ENCODE measurements at regions not wholly inside any gene's neighbourhood (a gene's known extent, or its start where the extent isn't known, plus 50 kb on each side); places are given as distances from the start of the nearest gene placed in this dataset.

GRCh38 chr14:71698673-71699072 is 233.6 kb upstream of the RGS6 start:
- H3K4me1 Mint-ChIP-seq (ENCODE audit: low read depth), result peaks cover 3% of the 10 kb centered on the region

DNA sequence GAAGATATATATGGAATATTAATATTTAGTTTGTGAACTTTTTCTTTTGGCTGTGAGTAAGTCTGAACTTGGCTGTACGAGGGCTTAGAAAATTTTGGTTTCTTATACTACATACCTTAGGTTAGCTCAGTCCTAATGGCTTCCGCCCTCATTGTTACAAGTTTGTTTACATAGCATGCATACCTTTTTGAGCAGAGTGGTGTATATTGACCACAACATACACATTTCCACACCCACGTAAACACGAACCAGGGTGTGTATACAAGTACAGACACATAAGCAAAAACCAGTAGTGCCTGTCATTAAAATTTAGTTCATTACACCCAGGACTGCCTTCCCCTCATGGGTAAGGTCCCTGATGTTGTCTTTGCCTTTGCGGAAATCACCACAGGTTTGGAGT is 230.2 kb upstream of the RGS6 start:
- Mint-ChIP-seq H3K36me3 (ENCODE audit: low read depth) (peaks cover 30% of the 10 kb centered on the region), H3K4me3 (no peak overlapping the region), H3K9me3 (no peaks in the 10 kb centered on the region), H3K27me3 (ENCODE audit: low read depth) (no peaks in the 10 kb centered on the region), H3K27ac (no peak overlapping the region), H3K4me1 (ENCODE audit: low read depth) (no peaks in the 10 kb centered on the region)
- no peak for DNase-seq
- CTCF ChIA-PET, result interaction anchor here (0.8 kb wide), 1 partner anchor 14 kb away, joined by 3 read pairs; no protein-coding TSS in a partner anchor
- intact Hi-C loops (cut with micrococcal nuclease), result no loop called here

More at GRCh38 chr14:71698673-71699072, 233.6 kb upstream of the RGS6 start:
- Mint-ChIP-seq H3K27me3 (ENCODE audit: low read depth) (no peaks in the 10 kb centered on the region), H3K36me3 (ENCODE audit: low read depth) (peaks cover 30% of the 10 kb centered on the region), H3K4me3 (no peak overlapping the region), H3K9me3 (no peaks in the 10 kb centered on the region), H3K27ac (peak overlapping the region; percentile 10)
- CTCF ChIA-PET, result no interaction called here
- DNase-seq, result no peak
- intact Hi-C loops (cut with micrococcal nuclease), result no loop called here

DNA sequence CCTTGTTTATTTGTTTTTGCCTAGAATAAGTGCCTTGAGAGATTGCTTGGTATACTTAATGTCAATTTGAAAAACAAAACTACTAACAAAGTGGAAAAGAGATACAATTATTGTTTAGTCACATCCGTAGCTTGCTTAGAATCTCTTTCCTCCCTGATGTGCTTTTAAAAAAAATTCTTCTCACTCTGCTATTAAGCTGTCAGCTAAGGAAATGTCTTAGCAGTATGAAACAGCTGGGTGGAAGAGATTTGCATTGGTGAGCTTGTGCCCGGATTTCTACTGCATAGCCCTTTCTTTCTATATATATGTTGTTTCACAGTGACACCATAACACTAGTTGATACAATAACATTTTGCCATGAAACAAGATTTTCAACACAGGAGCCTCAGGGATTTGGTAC is 229.4 kb upstream of the RGS6 start:
- Mint-ChIP-seq H3K27me3 (ENCODE audit: low read depth) (no peaks in the 10 kb centered on the region), H3K27ac (no peak overlapping the region), H3K4me1 (ENCODE audit: low read depth) (no peaks in the 10 kb centered on the region), H3K36me3 (ENCODE audit: low read depth) (peaks cover 29% of the 10 kb centered on the region), H3K9me3 (no peaks in the 10 kb centered on the region), H3K4me3 (no peak overlapping the region)
- intact Hi-C loops (cut with micrococcal nuclease), result no loop called here
- no peak for DNase-seq
- CTCF ChIA-PET, result interaction anchor here (0.6 kb wide), 1 partner anchor 548 kb away, joined by 4 read pairs; no protein-coding TSS in a partner anchor

DNA sequence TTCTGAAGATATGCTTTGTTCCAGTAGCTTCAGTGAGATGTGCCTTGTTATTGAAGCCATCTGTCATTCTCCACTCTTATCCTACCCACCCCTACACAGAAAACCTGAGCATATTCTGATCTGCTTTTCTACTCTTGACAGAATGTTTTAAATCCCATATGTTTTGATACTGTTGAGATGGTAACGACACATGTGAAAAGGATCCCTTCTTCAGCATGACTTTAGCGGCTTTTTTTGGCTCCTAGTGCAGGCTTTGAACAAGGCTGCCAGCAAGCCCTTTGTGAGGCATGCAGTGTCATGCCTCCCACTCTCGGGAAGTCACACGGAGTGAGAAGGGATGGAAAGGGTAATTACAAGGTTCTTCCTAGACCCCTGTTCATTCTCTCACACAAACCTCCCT is 228.8 kb upstream of the RGS6 start:
- Mint-ChIP-seq H3K27ac (no peak overlapping the region), H3K4me1 (ENCODE audit: low read depth) (no peaks in the 10 kb centered on the region), H3K36me3 (ENCODE audit: low read depth) (peaks cover 29% of the 10 kb centered on the region), H3K27me3 (ENCODE audit: low read depth) (no peaks in the 10 kb centered on the region), H3K9me3 (no peaks in the 10 kb centered on the region), H3K4me3 (no peak overlapping the region)
- CTCF ChIA-PET, result no interaction called here
- intact Hi-C loops (cut with micrococcal nuclease), result no loop called here
- no peak for DNase-seq

- Mint-ChIP-seq H3K4me3 (no peak overlapping the region), H3K4me1 (ENCODE audit: low read depth) (no peaks in the 10 kb centered on the region), H3K36me3 (ENCODE audit: low read depth) (peaks cover 26% of the 10 kb centered on the region), H3K27me3 (ENCODE audit: low read depth) (no peaks in the 10 kb centered on the region), H3K9me3 (no peaks in the 10 kb centered on the region), H3K27ac (no peak overlapping the region)
- DNase-seq, result no peak
- intact Hi-C loops (cut with micrococcal nuclease), result no loop called here
- CTCF ChIA-PET, result no interaction called here
Observed at GRCh38 chr14:71704210-71704609, 228.0 kb upstream of the RGS6 start.

DNA sequence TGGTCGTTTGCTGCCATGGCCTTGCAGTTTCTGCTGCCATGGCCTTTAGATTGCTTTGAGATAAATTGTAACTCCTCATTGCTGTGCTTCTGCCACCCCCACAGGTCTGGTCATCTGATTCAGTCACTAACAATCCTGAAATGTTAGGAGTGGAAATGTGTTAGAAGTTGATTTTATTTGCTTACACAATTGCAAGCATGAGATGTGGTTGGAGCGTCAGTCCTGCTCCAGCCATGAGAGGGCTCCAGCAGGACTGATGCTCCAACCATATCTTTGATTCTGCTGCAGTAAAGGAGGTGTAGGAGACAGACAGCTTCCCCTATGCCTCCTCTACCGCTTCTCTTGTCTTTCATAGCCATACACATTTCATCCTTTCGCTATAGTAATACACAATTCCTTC is 226.8 kb upstream of the RGS6 start:
- H3K36me3 Mint-ChIP-seq (ENCODE audit: low read depth), result peaks cover 25% of the 10 kb centered on the region
- no peaks in the 10 kb centered on the region for H3K4me1 Mint-ChIP-seq (ENCODE audit: low read depth)
- H3K9me3 Mint-ChIP-seq, result no peaks in the 10 kb centered on the region
- H3K27ac Mint-ChIP-seq, result no peak overlapping the region
- no peak overlapping the region for H3K4me3 Mint-ChIP-seq
- no peak for DNase-seq
- intact Hi-C loops (cut with micrococcal nuclease), result no loop called here
- no peaks in the 10 kb centered on the region for H3K27me3 Mint-ChIP-seq (ENCODE audit: low read depth)
- CTCF ChIA-PET, result no interaction called here

DNA sequence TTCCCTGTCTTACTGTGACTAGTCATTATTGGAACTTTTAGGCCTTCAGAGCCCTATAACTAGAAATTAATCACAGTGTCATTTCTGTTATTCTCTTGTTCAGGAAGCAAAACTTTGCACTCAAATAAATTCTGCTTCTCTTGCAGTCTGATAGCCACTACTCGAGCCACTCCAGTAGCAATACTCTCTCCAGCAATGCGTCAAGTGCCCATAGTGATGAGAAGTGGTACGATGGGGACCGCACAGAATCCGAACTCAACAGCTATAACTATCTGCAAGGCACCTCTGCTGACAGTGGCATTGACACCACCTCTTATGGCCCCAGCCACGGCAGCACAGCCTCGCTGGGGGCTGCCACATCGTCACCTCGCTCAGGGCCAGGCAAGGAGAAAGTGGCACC is 223.2 kb upstream of the RGS6 start:
- no peaks in the 10 kb centered on the region for H3K9me3 Mint-ChIP-seq
- CTCF ChIA-PET, result no interaction called here
- no peak overlapping the region for H3K4me3 Mint-ChIP-seq
- no peaks in the 10 kb centered on the region for H3K27me3 Mint-ChIP-seq (ENCODE audit: low read depth)
- H3K4me1 Mint-ChIP-seq (ENCODE audit: low read depth), result peaks cover 12% of the 10 kb centered on the region
- H3K36me3 Mint-ChIP-seq (ENCODE audit: low read depth), result peaks cover 17% of the 10 kb centered on the region
- no peak for DNase-seq
- intact Hi-C loops (cut with micrococcal nuclease), result no loop called here
- H3K27ac Mint-ChIP-seq, result no peak overlapping the region

GRCh38 chr14:71709987-71710386 is 222.2 kb upstream of the RGS6 start:
- no peak for DNase-seq
- Mint-ChIP-seq H3K27ac (no peak overlapping the region), H3K4me1 (ENCODE audit: low read depth) (peaks cover 12% of the 10 kb centered on the region), H3K9me3 (no peaks in the 10 kb centered on the region), H3K27me3 (ENCODE audit: low read depth) (no peaks in the 10 kb centered on the region), H3K36me3 (ENCODE audit: low read depth) (peaks cover 19% of the 10 kb centered on the region), H3K4me3 (no peak overlapping the region)
- intact Hi-C loops (cut with micrococcal nuclease), result loop anchor here (10.0 kb wide), 1 partner anchor 385 kb away; the partner anchor contains the start of gene SIPA1L1
- CTCF ChIA-PET, result no interaction called here

GRCh38 chr14:71711125-71711524 is 221.1 kb upstream of the RGS6 start:
- peaks cover 17% of the 10 kb centered on the region for H3K36me3 Mint-ChIP-seq (ENCODE audit: low read depth)
- no peak overlapping the region for H3K4me3 Mint-ChIP-seq
- H3K27ac Mint-ChIP-seq, result no peak overlapping the region
- peaks cover 12% of the 10 kb centered on the region for H3K4me1 Mint-ChIP-seq (ENCODE audit: low read depth)
- peak; percentile 12 for DNase-seq
- CTCF ChIA-PET, result interaction anchor here (0.7 to 0.9 kb wide), 3 partner anchors 42 to 570 kb away, joined by 3 to 5 read pairs (median 3); no protein-coding TSS in a partner anchor
- intact Hi-C loops (cut with micrococcal nuclease), result loop anchor here (10.0 kb wide), 1 partner anchor 386 kb away; the partner anchor contains the start of gene SIPA1L1
- H3K9me3 Mint-ChIP-seq, result no peaks in the 10 kb centered on the region
- no peaks in the 10 kb centered on the region for H3K27me3 Mint-ChIP-seq (ENCODE audit: low read depth)

GRCh38 chr14:71711619-71712018 is 220.6 kb upstream of the RGS6 start:
- CTCF ChIA-PET, result interaction anchor here (0.8 to 0.9 kb wide), 2 partner anchors 41 to 570 kb away, joined by 3 read pairs; no protein-coding TSS in a partner anchor
- Mint-ChIP-seq H3K27me3 (ENCODE audit: low read depth) (no peaks in the 10 kb centered on the region), H3K36me3 (ENCODE audit: low read depth) (peaks cover 19% of the 10 kb centered on the region), H3K27ac (no peak overlapping the region), H3K9me3 (no peaks in the 10 kb centered on the region), H3K4me1 (ENCODE audit: low read depth) (peaks cover 12% of the 10 kb centered on the region), H3K4me3 (no peak overlapping the region)
- no peak for DNase-seq
- intact Hi-C loops (cut with micrococcal nuclease), result loop anchor here (10.0 kb wide), 1 partner anchor 387 kb away; the partner anchor contains the start of gene SIPA1L1

- peaks cover 19% of the 10 kb centered on the region for H3K36me3 Mint-ChIP-seq (ENCODE audit: low read depth)
- no peak overlapping the region for H3K4me3 Mint-ChIP-seq
- no peak overlapping the region for H3K27ac Mint-ChIP-seq
- H3K9me3 Mint-ChIP-seq, result no peaks in the 10 kb centered on the region
- CTCF ChIA-PET, result no interaction called here
- peaks cover 12% of the 10 kb centered on the region for H3K4me1 Mint-ChIP-seq (ENCODE audit: low read depth)
- H3K27me3 Mint-ChIP-seq (ENCODE audit: low read depth), result no peaks in the 10 kb centered on the region
- no peak for DNase-seq
- intact Hi-C loops (cut with micrococcal nuclease), result loop anchor here (10.0 kb wide), 1 partner anchor 388 kb away; the partner anchor contains the start of gene SIPA1L1
Observed at GRCh38 chr14:71712478-71712877, 219.8 kb upstream of the RGS6 start.

GRCh38 chr14:71713016-71713415 is 219.2 kb upstream of the RGS6 start:
- intact Hi-C loops (cut with micrococcal nuclease), result loop anchor here (10.0 kb wide), 1 partner anchor 388 kb away; the partner anchor contains the start of gene SIPA1L1
- Mint-ChIP-seq H3K36me3 (ENCODE audit: low read depth) (peaks cover 19% of the 10 kb centered on the region), H3K27me3 (ENCODE audit: low read depth) (no peaks in the 10 kb centered on the region), H3K9me3 (no peaks in the 10 kb centered on the region), H3K4me1 (ENCODE audit: low read depth) (peaks cover 12% of the 10 kb centered on the region), H3K4me3 (no peak overlapping the region), H3K27ac (no peak overlapping the region)
- CTCF ChIA-PET, result interaction anchor here (0.5 kb wide), 1 partner anchor 18 kb away, joined by 3 read pairs; no protein-coding TSS in a partner anchor
- DNase-seq, result no peak

- Mint-ChIP-seq H3K4me3 (no peak overlapping the region), H3K4me1 (ENCODE audit: low read depth) (peaks cover 12% of the 10 kb centered on the region), H3K9me3 (no peaks in the 10 kb centered on the region), H3K27ac (no peak overlapping the region), H3K27me3 (ENCODE audit: low read depth) (no peaks in the 10 kb centered on the region), H3K36me3 (ENCODE audit: low read depth) (peaks cover 19% of the 10 kb centered on the region)
- CTCF ChIA-PET, result interaction anchor here (0.5 kb wide), 1 partner anchor 18 kb away, joined by 3 read pairs; no protein-coding TSS in a partner anchor
- intact Hi-C loops (cut with micrococcal nuclease), result loop anchor here (10.0 kb wide), 1 partner anchor 389 kb away; the partner anchor contains the start of gene SIPA1L1
- DNase-seq, result no peak
Observed at GRCh38 chr14:71713451-71713850, 218.8 kb upstream of the RGS6 start.
